Cardiac septum (tissue), 1 donor: ENCODE measurements at regions not wholly inside any gene's neighbourhood (a gene's known extent, or its start where the extent isn't known, plus 50 kb on each side); places are given as distances from the start of the nearest gene placed in this dataset.

Experiments
- DNase-seq: peaks from one replicate; pipeline ENCODE4 v3.0.0-alpha.2; 2020; ENCODE audit warnings: low spot score
- intact Hi-C: fragments of 100-400 bp; cut with DNase I; formaldehyde crosslinking; loops from one replicate; pipeline ENCODE4 v1.14.0; 2022
- donor health status: DM: no; HTN: no; CAD: no.

- no peak for DNase-seq
- intact Hi-C loops, result no loop called here
Measured at GRCh38 chr3:176824811-176825210, 372.5 kb downstream of the TBL1XR1 start.

GRCh38 chr3:176820764-176821163 lies 376.5 kb downstream of the TBL1XR1 start:
- intact Hi-C loops, result no loop called here
- no peak for DNase-seq

GRCh38 chr3:176816937-176817336 lies 380.3 kb downstream of the TBL1XR1 start:
- intact Hi-C loops, result no loop called here

DNA sequence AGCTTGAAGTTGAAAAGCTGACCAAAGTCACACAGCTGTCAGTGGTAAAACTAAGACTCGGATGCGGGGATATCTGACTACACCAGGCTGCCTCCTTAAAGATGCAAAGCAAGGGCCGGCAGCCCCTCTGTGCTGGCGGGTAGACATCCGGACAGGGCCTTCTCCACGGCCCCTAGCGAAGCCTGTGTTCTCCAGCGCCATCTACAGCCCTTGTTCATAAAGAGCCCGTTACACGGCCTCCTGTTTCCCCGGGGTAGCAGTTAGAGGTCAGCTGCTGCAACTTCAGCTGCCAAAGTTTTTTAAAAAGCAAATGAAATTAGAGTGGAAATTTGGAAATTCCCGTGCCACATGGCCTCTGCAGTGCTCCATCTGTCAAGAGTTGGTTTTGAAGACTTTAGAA lies 383.0 kb downstream of the TBL1XR1 start:
- intact Hi-C loops, result loop anchor here (5.0 kb wide), 1 partner anchor 297 kb away; no protein-coding TSS in a partner anchor
- DNase-seq, result no peak

More at GRCh38 chr3:176816937-176817336, 380.3 kb downstream of the TBL1XR1 start:
- DNase-seq, result no peak

DNA sequence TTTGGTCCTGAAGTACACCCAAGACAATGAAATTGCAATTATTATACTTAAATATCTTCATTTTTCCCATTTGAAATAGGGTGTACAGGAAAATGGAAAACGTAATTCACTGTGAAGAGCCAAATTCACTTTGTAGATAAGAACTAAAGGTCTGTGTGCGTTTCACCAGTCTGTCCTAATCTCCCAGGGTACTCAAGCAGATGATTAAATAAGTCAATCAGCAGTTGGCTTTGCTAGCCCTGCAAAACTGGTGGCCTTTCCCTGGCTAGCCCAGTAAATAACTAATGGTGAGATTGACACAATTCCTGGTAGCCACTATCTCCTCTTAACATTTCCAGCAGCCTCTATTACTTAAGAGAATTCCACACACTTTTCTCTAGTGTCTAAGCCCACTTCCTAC lies 389.3 kb downstream of the TBL1XR1 start:
- intact Hi-C loops, result no loop called here
- no peak for DNase-seq

DNA sequence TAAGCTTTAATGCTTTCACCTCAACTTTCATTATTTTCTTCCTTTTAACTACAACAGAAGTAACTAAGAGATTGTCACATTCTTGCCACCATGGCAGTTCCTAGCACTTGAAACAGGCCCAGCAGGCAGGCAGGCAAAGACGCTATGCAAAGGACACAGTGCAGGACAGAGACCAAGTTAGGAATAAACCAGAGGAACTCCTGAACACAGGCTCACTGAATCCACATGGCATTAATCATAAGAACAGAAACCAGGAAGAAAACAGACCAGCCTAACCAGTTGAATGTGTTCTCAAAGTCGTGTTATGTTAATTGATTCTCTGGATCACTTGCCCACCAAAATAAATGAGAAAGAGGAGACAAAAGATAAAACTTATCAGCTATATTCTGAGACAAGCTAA lies 397.6 kb downstream of the TBL1XR1 start:
- intact Hi-C loops, result no loop called here
- DNase-seq, result no peak

- DNase-seq, result no peak
- intact Hi-C loops, result no loop called here
Measured at GRCh38 chr3:176798680-176799079, 398.6 kb downstream of the TBL1XR1 start.

DNA sequence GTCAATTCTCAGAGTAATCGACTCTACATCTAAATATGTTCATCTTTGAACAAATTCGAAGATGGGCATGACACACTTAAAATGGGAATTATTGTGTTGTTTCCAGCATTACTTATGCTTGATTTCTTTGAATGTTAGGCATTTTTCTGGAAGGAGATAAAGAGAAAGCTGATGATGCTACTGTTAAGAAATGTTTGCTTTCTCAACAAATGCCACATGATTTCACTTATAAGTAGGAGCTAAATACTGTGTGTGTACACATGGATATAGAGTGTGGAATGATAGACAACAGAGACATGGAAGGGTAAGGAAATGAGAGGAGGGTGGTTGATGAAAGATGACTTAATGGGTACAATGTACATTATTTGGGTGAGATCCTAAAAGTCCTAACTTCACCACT lies 400.9 kb downstream of the TBL1XR1 start:
- intact Hi-C loops, result no loop called here
- no peak for DNase-seq

- DNase-seq, result no peak
- intact Hi-C loops, result no loop called here
Measured at GRCh38 chr3:176795891-176796290, 401.4 kb downstream of the TBL1XR1 start.

DNA sequence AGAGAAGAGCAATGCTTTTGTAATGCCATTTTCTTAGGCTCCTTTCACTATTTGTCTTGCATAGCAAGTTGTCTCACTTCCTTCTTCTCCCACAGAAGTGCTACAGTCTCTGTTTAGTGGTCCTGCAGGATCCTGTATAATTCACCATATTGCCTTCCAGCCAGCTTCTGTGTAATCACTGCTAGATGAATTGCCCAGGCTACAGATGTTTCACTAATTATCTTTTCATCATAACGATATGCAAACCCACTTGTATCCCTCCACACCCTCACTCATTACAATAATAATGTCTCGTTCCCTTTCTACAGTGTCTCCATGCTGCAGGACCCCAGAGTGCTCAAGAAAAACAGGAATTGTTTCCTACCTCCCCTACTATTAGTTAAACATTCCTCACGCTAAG lies 402.9 kb downstream of the TBL1XR1 start:
- DNase-seq, result no peak

GRCh38 chr3:176789947-176790346 lies 407.3 kb downstream of the TBL1XR1 start:
- no peak for DNase-seq
- intact Hi-C loops, result no loop called here

More for the DNA sequence above, 402.9 kb downstream of the TBL1XR1 start:
- intact Hi-C loops, result no loop called here

DNA sequence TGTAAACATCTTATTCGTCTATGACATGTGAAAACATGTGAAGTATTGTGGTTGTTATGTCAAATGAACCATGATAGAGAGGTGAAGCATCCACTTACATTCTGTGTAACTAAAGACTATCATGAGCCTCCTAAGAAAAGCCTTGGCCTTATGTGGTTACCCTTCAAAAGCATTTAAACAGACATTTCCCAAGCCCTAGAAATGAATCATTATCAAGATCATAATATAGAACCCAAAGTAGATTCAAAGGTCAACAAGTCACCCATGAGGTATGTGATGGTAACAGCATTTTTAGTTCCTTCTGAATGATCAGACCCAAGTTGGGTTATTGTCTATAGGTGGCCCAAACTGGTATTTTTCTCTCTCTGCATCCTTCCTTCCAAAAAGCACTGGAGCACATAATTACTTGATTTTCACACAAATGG lies 408.0 kb downstream of the TBL1XR1 start:
- intact Hi-C loops, result no loop called here
- DNase-seq, result no peak

GRCh38 chr3:176787506-176787905 lies 409.8 kb downstream of the TBL1XR1 start:
- DNase-seq, result no peak
- intact Hi-C loops, result no loop called here

DNA sequence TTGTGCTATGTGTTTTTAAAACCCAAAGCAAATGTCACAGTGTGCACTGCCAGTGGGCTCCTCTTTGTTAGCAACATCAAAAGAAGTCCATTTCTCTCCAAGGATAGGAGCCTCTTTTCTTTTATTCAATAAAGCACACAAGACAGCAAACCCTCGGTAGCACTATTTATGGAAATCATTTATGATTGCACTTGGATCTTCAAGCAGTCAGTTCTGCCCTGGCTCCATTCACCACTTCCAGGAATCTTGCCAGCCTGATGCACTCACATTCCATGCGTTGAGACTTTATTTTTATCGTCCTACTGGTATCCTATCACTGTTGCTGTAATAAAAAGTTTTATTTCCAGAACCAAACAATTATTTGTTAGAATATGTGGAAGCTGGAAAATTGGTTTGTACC lies 412.1 kb downstream of the TBL1XR1 start:
- DNase-seq, result no peak

DNA sequence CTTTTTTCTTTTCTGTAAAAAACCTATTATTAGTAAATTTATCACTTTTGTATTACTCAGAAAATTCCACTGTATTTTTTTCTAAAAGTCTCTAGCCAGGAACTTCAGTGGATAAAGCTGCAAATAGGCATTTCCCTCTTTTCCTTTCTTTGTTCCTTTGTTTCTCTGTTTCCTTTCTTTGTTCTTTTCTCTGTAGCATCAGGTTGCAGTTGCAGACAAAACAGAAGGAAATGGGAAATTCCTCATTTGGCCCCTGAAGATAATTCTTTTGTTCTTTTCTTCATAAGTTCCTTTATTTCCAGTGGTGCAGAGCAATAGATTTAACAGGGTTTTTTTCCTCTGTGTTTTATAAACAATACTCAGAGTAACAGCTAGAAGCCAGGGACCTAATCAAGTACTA lies 416.5 kb downstream of the TBL1XR1 start:
- no peak for DNase-seq
- intact Hi-C loops, result no loop called here

More for the DNA sequence above, 412.1 kb downstream of the TBL1XR1 start:
- intact Hi-C loops, result no loop called here

DNA sequence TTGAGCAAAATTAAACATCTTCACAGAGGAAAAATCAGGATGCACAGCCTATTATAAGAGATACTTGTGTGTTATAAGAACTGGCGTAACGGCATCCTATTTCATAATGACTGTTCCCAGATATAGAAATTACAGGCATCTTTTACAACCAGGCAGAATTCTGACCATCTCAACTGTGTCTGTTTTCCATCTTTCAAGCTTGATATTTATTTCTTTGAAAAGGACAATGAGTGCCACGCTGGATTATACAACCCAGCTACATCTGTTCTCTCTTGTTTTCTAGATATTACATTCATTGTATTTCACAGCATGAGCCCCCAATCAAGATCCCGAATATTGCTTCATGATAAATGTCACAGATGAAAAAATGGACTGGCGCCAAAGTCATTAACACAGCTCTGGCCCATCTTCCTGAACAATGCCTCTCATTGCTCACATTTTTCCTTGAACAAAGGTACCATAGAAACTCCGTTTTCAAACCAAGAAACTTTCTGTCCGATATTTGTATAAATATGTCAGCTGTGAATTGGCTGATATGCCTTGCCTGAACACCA lies 420.6 kb downstream of the TBL1XR1 start:
- no peak for DNase-seq
- intact Hi-C loops, result no loop called here

- intact Hi-C loops, result no loop called here
- DNase-seq, result no peak
Measured at GRCh38 chr3:176769547-176770190, 427.6 kb downstream of the TBL1XR1 start.

GRCh38 chr3:176767385-176767784 lies 429.9 kb downstream of the TBL1XR1 start:
- intact Hi-C loops, result no loop called here
- DNase-seq, result no peak

- intact Hi-C loops, result no loop called here
- DNase-seq, result no peak
Measured at GRCh38 chr3:176766862-176767261, 430.4 kb downstream of the TBL1XR1 start.

DNA sequence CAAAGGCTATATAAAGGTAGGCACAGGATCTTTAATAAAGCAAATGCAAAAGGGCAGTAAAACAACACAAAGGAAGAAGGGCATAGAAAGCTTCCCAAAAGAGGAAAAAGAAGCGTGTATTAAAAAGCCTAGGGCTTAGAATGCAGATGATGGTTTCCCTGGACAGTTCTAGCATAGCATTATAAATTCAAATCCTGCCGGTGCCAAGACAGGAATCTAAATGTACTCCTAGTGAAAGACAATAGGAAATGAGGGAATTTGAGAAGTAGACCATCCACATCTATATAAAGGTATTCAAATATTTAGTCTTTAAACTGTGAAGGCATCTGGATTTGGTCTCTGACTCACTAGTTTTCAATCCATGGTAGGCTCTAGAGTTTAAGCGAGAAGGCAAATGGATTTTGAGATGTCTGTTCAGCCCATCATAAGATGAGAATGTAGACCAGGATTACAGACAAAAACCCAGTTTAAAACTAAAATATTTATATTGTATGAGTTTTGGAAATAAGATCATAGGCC lies 431.8 kb downstream of the TBL1XR1 start:
- intact Hi-C loops, result no loop called here
- no peak for DNase-seq

DNA sequence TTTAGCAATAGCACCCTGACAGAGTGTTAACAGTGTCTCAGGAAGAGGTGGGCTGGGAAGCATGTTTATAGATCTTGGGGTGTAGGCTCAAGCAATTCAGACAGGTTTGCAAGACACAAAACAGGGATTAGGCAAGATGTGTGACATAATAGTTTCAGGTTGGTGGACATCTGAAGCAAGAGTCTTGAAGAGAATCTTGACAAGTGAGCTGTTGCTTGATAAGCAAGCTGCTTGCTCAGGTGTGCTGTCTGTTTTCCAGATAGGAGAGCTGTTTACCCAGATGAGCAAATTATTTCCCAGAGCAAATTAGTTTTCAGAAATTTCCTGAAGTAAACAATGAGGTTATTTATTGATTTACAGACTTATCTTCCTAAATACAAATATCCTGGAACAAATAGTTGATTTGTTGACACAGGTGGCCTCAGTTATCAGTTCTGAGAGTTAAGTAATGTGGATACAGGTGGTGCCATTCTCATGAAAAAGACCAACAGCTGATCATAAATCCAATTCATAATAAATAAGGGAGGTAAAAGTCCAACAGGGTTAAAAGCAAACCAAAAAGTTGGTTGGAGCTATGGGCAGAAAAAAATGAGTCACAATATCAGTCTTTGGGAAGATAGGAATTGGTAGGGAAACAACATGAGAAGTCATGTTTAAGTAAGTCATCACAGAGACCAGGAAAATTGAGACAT lies 437.3 kb downstream of the TBL1XR1 start:
- no peak for DNase-seq
- intact Hi-C loops, result no loop called here
